Breast epithelium (tissue), 4 donors: ENCODE measurements at regions not wholly inside any gene's neighbourhood (a gene's known extent, or its start where the extent isn't known, plus 50 kb on each side); places are given as distances from the start of the nearest gene placed in this dataset.

Experiments used
- DNase-seq, 2 donors: peaks; one replicate each; pipeline ENCODE4 v3.0.0-alpha.2; 2019; ENCODE audit warnings: low spot score in 2 of 2
- H3K27ac ChIP-seq, 2 donors: fragments of 200-600 bp; sonication (generic) in 1 of 2; one replicate each; pipeline ENCODE4 v1.5.1; 2016 to 2019; ENCODE audit warnings: mild to moderate bottlenecking in 1 of 2
- H3K27me3 ChIP-seq, 2 donors: fragments of 200-600 bp; sonication (generic) in 1 of 2; one replicate each; pipeline versions ENCODE4 v1.5.1 to v1.6.0; 2017 to 2019; ENCODE audit warnings: control low read depth in 1 of 2, mild to moderate bottlenecking in 1 of 2
- H3K36me3 ChIP-seq: fragments of 200-600 bp; one replicate; pipeline ENCODE4 v1.5.1; 2019
- H3K4me1 ChIP-seq, 2 donors: fragments of 200-600 bp; sonication (generic); one replicate each; pipeline ENCODE4 v1.5.1; 2016 to 2019; ENCODE audit warnings: control low read depth in 1 of 2
- H3K4me3 ChIP-seq, 3 donors: fragments of 200-600 bp; sonication (generic); 1 replicate in 2 of 3; 2 replicates in 1 of 3; pipeline ENCODE4 v1.5.1; 2016 to 2019; ENCODE audit warnings: mild to moderate bottlenecking in 3 of 3, moderate library complexity in 2 of 3
- H3K9me3 ChIP-seq, 2 donors: fragments of 200-600 bp; sonication (generic) in 1 of 2; one replicate each; pipeline ENCODE4 v1.5.1; 2016 to 2019; ENCODE audit warnings: control low read depth in 1 of 2
- POLR2A ChIP-seq: fragments of 450-650 bp; IDR thresholded peaks from one replicate; pipeline ENCODE4 v1.6.1; 2016; ENCODE audit warnings: antibody characterized with exemption, mild to moderate bottlenecking, moderate library complexity
- POLR2AphosphoS5 ChIP-seq, 3 donors: sonication (generic); formaldehyde crosslinking; IDR thresholded peaks; one replicate each; pipeline ENCODE4 v1.6.1; 2017; ENCODE audit warnings: antibody characterized with exemption in 3 of 3
- intact Hi-C: fragments of 100-400 bp; cut with DNase I; formaldehyde crosslinking; loops from one replicate; pipeline ENCODE4 v1.15.1; 2023; ENCODE audit warnings: low total_unique reads
- TF ChIP-seq, protein P1 (sequence below), 3 donors: fragments of 450-650 bp; IDR thresholded peaks; one replicate each; pipeline ENCODE4 v1.5.1; 2016 to 2017; ENCODE audit warnings: antibody characterized with exemption in 3 of 3, mild to moderate bottlenecking in 3 of 3, moderate library complexity in 3 of 3

GRCh38 chr13:33489563-33489962, 204.0 kb upstream of the STARD13 start:
- Histone ChIP-seq H3K9me3 (peaks cover 0 to under 1% of the 10 kb centered on the region in 2 donors), H3K36me3 (no peaks in the 10 kb centered on the region), H3K27me3 (no peaks in the 10 kb centered on the region), H3K27ac (no peak overlapping the region), H3K4me1 (no peaks in the 10 kb centered on the region), H3K4me3 (no peak overlapping the region)
- no peak for DNase-seq
- TF ChIP-seq POLR2A = no peak
- TF ChIP-seq, protein P1, sequence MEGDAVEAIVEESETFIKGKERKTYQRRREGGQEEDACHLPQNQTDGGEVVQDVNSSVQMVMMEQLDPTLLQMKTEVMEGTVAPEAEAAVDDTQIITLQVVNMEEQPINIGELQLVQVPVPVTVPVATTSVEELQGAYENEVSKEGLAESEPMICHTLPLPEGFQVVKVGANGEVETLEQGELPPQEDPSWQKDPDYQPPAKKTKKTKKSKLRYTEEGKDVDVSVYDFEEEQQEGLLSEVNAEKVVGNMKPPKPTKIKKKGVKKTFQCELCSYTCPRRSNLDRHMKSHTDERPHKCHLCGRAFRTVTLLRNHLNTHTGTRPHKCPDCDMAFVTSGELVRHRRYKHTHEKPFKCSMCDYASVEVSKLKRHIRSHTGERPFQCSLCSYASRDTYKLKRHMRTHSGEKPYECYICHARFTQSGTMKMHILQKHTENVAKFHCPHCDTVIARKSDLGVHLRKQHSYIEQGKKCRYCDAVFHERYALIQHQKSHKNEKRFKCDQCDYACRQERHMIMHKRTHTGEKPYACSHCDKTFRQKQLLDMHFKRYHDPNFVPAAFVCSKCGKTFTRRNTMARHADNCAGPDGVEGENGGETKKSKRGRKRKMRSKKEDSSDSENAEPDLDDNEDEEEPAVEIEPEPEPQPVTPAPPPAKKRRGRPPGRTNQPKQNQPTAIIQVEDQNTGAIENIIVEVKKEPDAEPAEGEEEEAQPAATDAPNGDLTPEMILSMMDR (IDR thresholded peaks at IDR 0.05) = no peak
- TF ChIP-seq POLR2AphosphoS5 (IDR thresholded peaks at IDR 0.05) = no peak
- intact Hi-C loops = no loop called here

- DNase-seq = no peak
- no peak for TF ChIP-seq POLR2A
- TF ChIP-seq, protein P1 (IDR thresholded peaks at IDR 0.05) = no peak
- TF ChIP-seq POLR2AphosphoS5 (IDR thresholded peaks at IDR 0.05) = no peak
- H3K4me1 ChIP-seq = no peaks in the 10 kb centered on the region
- no peaks in the 10 kb centered on the region for H3K27me3 ChIP-seq
- no peak overlapping the region for H3K4me3 ChIP-seq
- intact Hi-C loops = no loop called here
- H3K9me3 ChIP-seq = no peaks in the 10 kb centered on the region
- no peaks in the 10 kb centered on the region for H3K36me3 ChIP-seq
- H3K27ac ChIP-seq = peak overlapping the region in 1 of 2 donors; percentile 21
These were observed 205.1 kb upstream of the STARD13 start for GRCh38 chr13:33490461-33491327.

DNA sequence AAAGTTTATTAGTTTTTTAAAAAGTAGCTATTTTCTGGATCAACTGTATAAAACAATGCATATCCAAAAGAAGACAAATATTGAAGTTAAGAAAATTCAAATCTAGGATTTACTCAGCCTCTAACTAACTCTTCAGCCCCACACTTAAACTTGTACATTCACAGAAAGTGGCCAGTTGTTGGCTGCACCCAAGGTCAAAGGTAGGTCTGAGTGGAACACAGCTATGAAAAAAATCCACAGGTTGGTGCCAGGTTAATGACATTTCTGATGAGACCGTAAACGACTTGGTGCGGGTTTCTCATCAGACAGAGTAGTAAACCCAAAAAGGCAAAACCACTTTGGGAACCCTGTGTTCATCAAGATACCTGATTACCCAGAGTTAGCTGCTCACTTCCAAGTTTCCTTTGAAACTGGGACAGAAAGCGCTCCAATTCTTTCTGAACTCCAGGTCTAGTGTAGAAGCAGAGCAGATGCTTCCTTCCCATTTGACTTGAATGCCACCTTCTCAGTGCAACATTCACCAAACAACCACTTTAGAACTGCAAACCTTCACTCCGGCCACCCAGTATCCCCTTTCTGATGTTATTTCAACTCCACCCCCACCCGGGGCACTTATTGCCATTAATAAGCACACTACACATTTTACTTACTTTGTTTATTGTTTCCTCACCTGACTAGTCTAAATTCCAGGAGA, 208.3 kb upstream of the STARD13 start:
- H3K36me3 ChIP-seq = no peaks in the 10 kb centered on the region
- intact Hi-C loops = no loop called here

DNA sequence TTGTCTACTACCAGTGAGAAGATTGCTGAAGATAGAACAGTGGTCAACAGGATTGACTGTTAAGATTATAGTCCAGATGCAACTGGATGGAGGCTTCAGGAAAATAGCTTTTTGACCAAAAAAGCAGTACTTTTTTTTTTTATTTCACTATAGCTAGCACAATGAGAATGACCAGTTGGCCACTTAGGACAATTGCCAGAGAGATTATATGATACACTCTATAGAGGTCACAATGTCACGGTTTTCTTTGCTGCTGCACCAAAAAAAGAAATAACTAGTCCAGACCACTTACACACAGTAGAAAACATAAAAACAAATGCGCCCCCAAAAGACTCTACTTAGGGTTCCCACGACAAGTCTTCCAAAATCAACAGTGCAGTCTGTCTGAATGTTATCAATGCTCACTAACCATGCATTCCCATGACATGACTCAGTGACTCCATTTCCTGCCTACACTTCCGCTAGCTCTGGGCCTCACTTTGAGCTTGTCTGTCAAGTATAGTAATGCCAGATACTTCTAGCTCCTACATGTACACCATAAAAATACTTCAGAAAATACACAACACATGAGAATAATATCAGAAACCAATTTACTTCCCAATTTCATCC, 209.1 kb upstream of the STARD13 start:
- no peaks in the 10 kb centered on the region for H3K9me3 ChIP-seq
- DNase-seq = no peak
- H3K27me3 ChIP-seq = no peaks in the 10 kb centered on the region
- H3K36me3 ChIP-seq = no peaks in the 10 kb centered on the region
- TF ChIP-seq POLR2A = no peak
- no peak for TF ChIP-seq POLR2AphosphoS5 (IDR thresholded peaks at IDR 0.05)
- TF ChIP-seq, protein P1 (IDR thresholded peaks at IDR 0.05) = no peak
- H3K4me3 ChIP-seq = no peak overlapping the region
- no peaks in the 10 kb centered on the region for H3K4me1 ChIP-seq
- intact Hi-C loops = no loop called here
- H3K27ac ChIP-seq = no peak overlapping the region

More for the DNA sequence above, 208.3 kb upstream of the STARD13 start:
- Histone ChIP-seq H3K4me1 (no peaks in the 10 kb centered on the region), H3K9me3 (no peaks in the 10 kb centered on the region), H3K4me3 (no peak overlapping the region), H3K27me3 (no peaks in the 10 kb centered on the region), H3K27ac (no peak overlapping the region)
- no peak for DNase-seq
- TF ChIP-seq, protein P1 (IDR thresholded peaks at IDR 0.05) = no peak
- TF ChIP-seq POLR2A (no peak), POLR2AphosphoS5 (IDR thresholded peaks at IDR 0.05) (no peak)

GRCh38 chr13:33496336-33496735, 210.8 kb upstream of the STARD13 start:
- TF ChIP-seq POLR2AphosphoS5 (IDR thresholded peaks at IDR 0.05) (no peak), POLR2A (no peak)
- TF ChIP-seq, protein P1 (IDR thresholded peaks at IDR 0.05) = no peak
- Histone ChIP-seq H3K4me3 (no peak overlapping the region), H3K4me1 (no peaks in the 10 kb centered on the region), H3K27me3 (no peaks in the 10 kb centered on the region), H3K9me3 (no peaks in the 10 kb centered on the region), H3K27ac (no peak overlapping the region), H3K36me3 (no peaks in the 10 kb centered on the region)
- no peak for DNase-seq
- intact Hi-C loops = no loop called here
